Fibroblast of lung (primary cell): ENCODE measurements at regions not wholly inside any gene's neighbourhood (a gene's known extent, or its start where the extent isn't known, plus 50 kb on each side); places are given as distances from the start of the nearest gene placed in this dataset.

ENCODE experiments used
- EZH2 ChIP-seq: IDR thresholded peaks from 2 replicates; pipeline ENCODE4 v1.5.1; 2012; ENCODE audit warnings: low read length, control low read depth, mild to moderate bottlenecking; ENCODE audit errors: missing control alignments
- TF ChIP-seq, protein P1 (sequence below), 2 donors: IDR thresholded peaks in 1 of 2; conservative IDR thresholded peaks in 1 of 2; 1 replicate in 1 of 2; 2 replicates in 1 of 2; pipeline ENCODE4 v1.5.1; 2011 to 2012; ENCODE audit warnings: low read length in 2 of 2, control low read depth in 1 of 2, inconsistent platforms in 1 of 2, low read depth in 1 of 2, mild to moderate bottlenecking in 1 of 2

DNA sequence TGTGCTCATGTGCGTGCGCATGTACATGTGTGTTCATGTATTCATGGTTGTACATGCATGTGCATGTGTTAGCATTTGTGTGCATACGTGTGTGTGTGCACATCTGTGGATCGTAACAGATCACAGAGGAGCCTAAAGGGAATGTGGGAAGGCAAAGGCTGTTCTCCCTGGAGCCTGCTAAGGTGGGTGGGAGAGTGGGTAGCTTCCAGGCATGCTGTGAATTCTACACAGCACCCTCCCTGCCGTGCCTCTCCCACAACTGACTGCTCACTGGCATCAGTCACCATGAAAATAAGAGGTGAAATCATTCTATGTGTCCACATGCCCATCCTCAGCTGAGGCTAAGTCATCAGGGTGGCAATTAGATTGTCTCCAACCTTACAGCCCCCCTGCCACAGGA lies 600.9 kb downstream of the MID1IP1 start:
- TF ChIP-seq, protein P1, sequence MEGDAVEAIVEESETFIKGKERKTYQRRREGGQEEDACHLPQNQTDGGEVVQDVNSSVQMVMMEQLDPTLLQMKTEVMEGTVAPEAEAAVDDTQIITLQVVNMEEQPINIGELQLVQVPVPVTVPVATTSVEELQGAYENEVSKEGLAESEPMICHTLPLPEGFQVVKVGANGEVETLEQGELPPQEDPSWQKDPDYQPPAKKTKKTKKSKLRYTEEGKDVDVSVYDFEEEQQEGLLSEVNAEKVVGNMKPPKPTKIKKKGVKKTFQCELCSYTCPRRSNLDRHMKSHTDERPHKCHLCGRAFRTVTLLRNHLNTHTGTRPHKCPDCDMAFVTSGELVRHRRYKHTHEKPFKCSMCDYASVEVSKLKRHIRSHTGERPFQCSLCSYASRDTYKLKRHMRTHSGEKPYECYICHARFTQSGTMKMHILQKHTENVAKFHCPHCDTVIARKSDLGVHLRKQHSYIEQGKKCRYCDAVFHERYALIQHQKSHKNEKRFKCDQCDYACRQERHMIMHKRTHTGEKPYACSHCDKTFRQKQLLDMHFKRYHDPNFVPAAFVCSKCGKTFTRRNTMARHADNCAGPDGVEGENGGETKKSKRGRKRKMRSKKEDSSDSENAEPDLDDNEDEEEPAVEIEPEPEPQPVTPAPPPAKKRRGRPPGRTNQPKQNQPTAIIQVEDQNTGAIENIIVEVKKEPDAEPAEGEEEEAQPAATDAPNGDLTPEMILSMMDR (conservative IDR thresholded peaks at IDR 0.05 in 1 of 2, IDR thresholded peaks at IDR 0.05 in 1 of 2; ENCODE audit: low read depth in 1 of 2, low read length in 2 of 2) = no peak
- TF ChIP-seq EZH2 = no peak
